HCT116 (cell line): ENCODE measurements at regions not wholly inside any gene's neighbourhood (a gene's known extent, or its start where the extent isn't known, plus 50 kb on each side); places are given as distances from the start of the nearest gene placed in this dataset.

Experiments used
- ATAC-seq: fragments of 200-7000 bp; cut with Tn5 transposase; 2 replicates; pipeline ENCODE4 v1.9.1; 2020; ENCODE audit warnings: mild to moderate bottlenecking, moderate library complexity
- BruUV-seq: library from RNA; stranded (reverse); fragments of 400-500 nt; replicated peaks from 2 replicates; lab custom pipeline; 2021; lab: Mats Ljungman, UMichigan
- CTCF ChIA-PET: fragments of 300-600 bp; sonication (Branson Sonifier 250); formaldehyde crosslinking; loops from one replicate; lab custom pipeline; 2021; ENCODE audit warnings: antibody characterized with exemption; lab: Charles Lee
- POLR2A ChIA-PET: fragments of 300-600, 350-600 bp; sonication (Branson Sonifier 250); formaldehyde crosslinking; loops from one replicate; lab custom pipeline; 2021; ENCODE audit warnings: antibody characterized with exemption; lab: Charles Lee
- RAD21 ChIA-PET, 2 experiments: fragments of 300-600 bp; sonication (Branson Sonifier 250); formaldehyde crosslinking; loops; one replicate each; lab custom pipeline; 2023; ENCODE audit warnings: low total read pairs in 2 of 2; ENCODE audit not compliant: uncharacterized antibody in 2 of 2, unreplicated experiment in 2 of 2, low non-redundant PET in 1 of 2; lab: Charles Lee
- DNase-seq: peaks from one replicate; pipeline ENCODE4 v3.0.0-alpha.2; 2010; ENCODE audit warnings: low read depth, low spot score
- H2AFZ ChIP-seq: fragments of 200-600 bp; shearing (Covaris generic), sonication (generic); 2 replicates; pipeline ENCODE4 v1.6.1; 2017; ENCODE audit warnings: low read depth, mixed run types, mixed read lengths, antibody characterized with exemption, low read length; ENCODE audit not compliant: poor library complexity, severe bottlenecking
- H3K27ac ChIP-seq: 2 replicates; pipeline ENCODE4 v1.5.1; 2012; ENCODE audit warnings: low read depth, low read length
- H3K27me3 ChIP-seq: fragments of 200-600 bp; sonication (generic); 2 replicates; pipeline ENCODE4 v1.6.1; 2016; ENCODE audit warnings: mixed run types, low read length, mixed read lengths; ENCODE audit not compliant: insufficient read depth
- H3K36me3 ChIP-seq, 2 experiments: fragments of 200-500 bp in 1 of 2; fragments of 200-600 bp in 1 of 2; sonication (Bioruptor generic) in 1 of 2; sonication (generic) in 1 of 2; 2 replicates each; pipeline versions ENCODE4 v1.5.1 to v1.6.1; 2014 to 2016; ENCODE audit warnings: low read length in 2 of 2, inconsistent platforms in 1 of 2, mixed read lengths in 1 of 2, mixed run types in 1 of 2; ENCODE audit not compliant: insufficient read depth in 2 of 2, control insufficient read depth in 1 of 2
- H3K4me1 ChIP-seq, 2 experiments: fragments of 200-600 bp in 1 of 2; sonication (generic) in 1 of 2; 2 replicates each; pipeline versions ENCODE4 v1.5.1 to v1.6.1; 2012 to 2017; ENCODE audit warnings: low read length in 2 of 2, inconsistent platforms in 1 of 2, mild to moderate bottlenecking in 1 of 2, mixed read lengths in 1 of 2, mixed run types in 1 of 2, moderate library complexity in 1 of 2; ENCODE audit not compliant: insufficient read depth in 2 of 2, control insufficient read depth in 1 of 2
- H3K4me2 ChIP-seq: fragments of 200-600 bp; sonication (generic); 2 replicates; pipeline ENCODE4 v1.6.1; 2017; ENCODE audit warnings: mixed run types, low read length, mixed read lengths
- H3K4me3 ChIP-seq, 2 experiments: fragments of 200-600 bp in 1 of 2; sonication (generic) in 1 of 2; replicated peaks in 1 of 2; 2 replicates each; pipeline ENCODE4 v1.5.1; 2011 to 2016; ENCODE audit warnings: low read length in 2 of 2, control low read depth in 1 of 2, low read depth in 1 of 2, mild to moderate bottlenecking in 1 of 2, mixed read lengths in 1 of 2, mixed run types in 1 of 2
- H3K79me2 ChIP-seq: fragments of 200-600 bp; sonication (generic); 2 replicates; pipeline ENCODE4 v1.6.1; 2017; ENCODE audit warnings: mild to moderate bottlenecking, mixed run types, low read length, moderate library complexity, mixed read lengths; ENCODE audit not compliant: insufficient read depth
- H3K9ac ChIP-seq: fragments of 200-600 bp; sonication (generic); 2 replicates; pipeline ENCODE4 v1.6.1; 2016; ENCODE audit warnings: low read length, mixed read lengths
- H3K9me2 ChIP-seq: fragments of 200-600 bp; sonication (generic), shearing (Covaris generic); 2 replicates; pipeline ENCODE4 v1.6.1; 2017; ENCODE audit warnings: mixed run types, mild to moderate bottlenecking, moderate library complexity; ENCODE audit not compliant: insufficient read depth
- H3K9me3 ChIP-seq, 2 experiments: fragments of 200-500 bp in 1 of 2; fragments of 200-600 bp in 1 of 2; sonication (Bioruptor generic) in 1 of 2; sonication (generic) in 1 of 2; 2 replicates each; pipeline ENCODE4 v1.6.1; 2014 to 2017; ENCODE audit warnings: low read length in 2 of 2, mixed read lengths in 2 of 2, inconsistent platforms in 1 of 2, low read depth in 1 of 2, mild to moderate bottlenecking in 1 of 2, mixed run types in 1 of 2, moderate library complexity in 1 of 2; ENCODE audit not compliant: control insufficient read depth in 1 of 2, insufficient read depth in 1 of 2
- H4K20me1 ChIP-seq: fragments of 200-600 bp; sonication (generic), shearing (Covaris generic); 2 replicates; pipeline ENCODE4 v1.6.1; 2017; ENCODE audit warnings: mixed run types, mild to moderate bottlenecking, moderate library complexity; ENCODE audit not compliant: insufficient read depth
- CEBPB ChIP-seq: IDR thresholded peaks from 2 replicates; pipeline ENCODE4 v1.6.1; 2012; ENCODE audit warnings: low read depth
- EGR1 ChIP-seq: IDR thresholded peaks from 2 replicates; pipeline ENCODE4 v1.6.1; 2012; ENCODE audit warnings: low read depth
- EZH2phosphoT487 ChIP-seq: fragments of 200-600 bp; IDR thresholded peaks from 2 replicates; pipeline ENCODE4 v1.6.1; 2018; ENCODE audit warnings: antibody characterized with exemption, borderline replicate concordance
- FOSL1 ChIP-seq: IDR thresholded peaks from 2 replicates; pipeline ENCODE4 v1.6.1; 2012; ENCODE audit warnings: low read depth
- JUND ChIP-seq: IDR thresholded peaks from 2 replicates; pipeline ENCODE4 v1.6.1; 2012
- POLR2AphosphoS5 ChIP-seq: IDR thresholded peaks from 2 replicates; pipeline ENCODE4 v1.6.1; 2011; ENCODE audit warnings: mild to moderate bottlenecking, low read depth, low read length, moderate library complexity
- RAD21 ChIP-seq: IDR thresholded peaks from 2 replicates; pipeline ENCODE4 v1.6.1; 2012; ENCODE audit warnings: low read depth, mild to moderate bottlenecking
- SIN3A ChIP-seq: IDR thresholded peaks from 2 replicates; pipeline ENCODE4 v1.6.1; 2012; ENCODE audit warnings: low read depth
- SP1 ChIP-seq: IDR thresholded peaks from 2 replicates; pipeline ENCODE4 v1.6.1; 2012; ENCODE audit warnings: low read depth
- SRF ChIP-seq: IDR thresholded peaks from 2 replicates; pipeline ENCODE4 v1.6.1; 2012; ENCODE audit warnings: low read depth
- TCF7L2 ChIP-seq: IDR thresholded peaks from 2 replicates; pipeline ENCODE4 v1.7.0; 2011; ENCODE audit warnings: borderline replicate concordance, inconsistent platforms; ENCODE audit not compliant: insufficient read depth, insufficient read length; ENCODE audit errors: extremely low read depth
- ZFX ChIP-seq: fragments of 450-650 bp; IDR thresholded peaks from 2 replicates; pipeline ENCODE4 v1.6.1; 2017
- intact Hi-C: fragments of 100-400 bp; cut with micrococcal nuclease; formaldehyde crosslinking; loops from 2 replicates; pipeline ENCODE4 v1.10.0; 2022
- TF ChIP-seq, protein P1 (sequence below): IDR thresholded peaks from 2 replicates; pipeline ENCODE4 v1.6.1; 2012
- TF ChIP-seq, protein P2 (sequence below), 3 experiments: fragments of 200-600 bp in 1 of 3; sonication (generic) in 1 of 3; IDR thresholded peaks in 2 of 3; conservative IDR thresholded peaks in 1 of 3; 2 replicates each; pipeline ENCODE4 v1.5.1; 2012 to 2017; ENCODE audit warnings: low read depth in 2 of 3, low read length in 2 of 3, antibody characterized with exemption in 1 of 3, borderline replicate concordance in 1 of 3, control low read depth in 1 of 3, mild to moderate bottlenecking in 1 of 3, mixed read lengths in 1 of 3, mixed run types in 1 of 3, moderate library complexity in 1 of 3; ENCODE audit not compliant: insufficient read depth in 1 of 3
- TF ChIP-seq, protein P3 (sequence below): IDR thresholded peaks from 2 replicates; pipeline ENCODE4 v1.6.1; 2012; ENCODE audit warnings: low read depth
- TF ChIP-seq, protein P4 (sequence below): IDR thresholded peaks from 2 replicates; pipeline ENCODE4 v1.6.1; 2011; ENCODE audit warnings: mild to moderate bottlenecking, low read length, moderate library complexity; ENCODE audit not compliant: insufficient replicate concordance; ENCODE audit errors: extremely low read depth
- TF ChIP-seq, protein P5 (sequence below): IDR thresholded peaks from 2 replicates; pipeline ENCODE4 v1.6.1; 2012

DNA sequence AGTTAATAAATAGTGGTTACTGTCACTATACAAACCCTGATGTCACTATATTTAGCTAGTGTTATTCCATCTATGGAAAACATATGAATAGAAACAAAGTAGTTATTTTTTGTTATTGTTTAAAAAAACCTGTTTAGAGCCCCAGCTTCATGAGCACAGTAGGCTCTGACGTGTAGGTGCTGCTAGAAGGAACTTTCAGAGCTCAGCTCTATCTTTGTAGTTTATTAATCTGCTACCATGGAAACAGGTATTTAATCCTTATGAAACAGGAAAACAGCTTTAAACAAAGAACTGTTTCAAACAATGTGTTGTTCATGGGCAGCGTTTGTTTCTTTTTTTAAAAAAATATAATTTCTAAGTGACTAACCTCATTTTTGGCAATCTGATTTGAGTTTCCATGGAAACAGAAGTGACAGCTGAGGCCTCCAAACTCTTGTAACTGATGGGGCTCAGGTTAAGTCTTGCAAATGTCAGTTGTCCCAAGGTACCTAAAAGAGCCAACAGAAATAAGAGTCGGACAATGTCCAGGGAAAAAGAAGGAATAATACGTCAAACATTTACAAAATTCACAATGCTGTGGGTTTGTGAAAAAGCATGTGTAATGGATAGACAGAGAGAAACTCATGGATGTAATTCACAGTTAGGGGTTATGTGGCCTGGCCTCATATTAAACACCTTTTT lies 162.0 kb upstream of the C21orf91 start:
- H3K4me1 ChIP-seq = no peaks in the 10 kb centered on the region
- no peaks in the 10 kb centered on the region for H3K9me2 ChIP-seq
- no peaks in the 10 kb centered on the region for H3K36me3 ChIP-seq
- H3K27ac ChIP-seq = no peak overlapping the region
- H3K79me2 ChIP-seq = no peaks in the 10 kb centered on the region
- H2AFZ ChIP-seq = no peak overlapping the region
- DNase-seq = no peak
- no peak for ATAC-seq
- H3K9ac ChIP-seq = no peak overlapping the region
- RAD21 ChIA-PET = no interaction called here
- intact Hi-C loops = no loop called here
- POLR2A ChIA-PET = no interaction called here
- TF ChIP-seq POLR2AphosphoS5 = no peak
- no peak for TF ChIP-seq EGR1
- TF ChIP-seq TCF7L2 = no peak
- TF ChIP-seq, protein P1, sequence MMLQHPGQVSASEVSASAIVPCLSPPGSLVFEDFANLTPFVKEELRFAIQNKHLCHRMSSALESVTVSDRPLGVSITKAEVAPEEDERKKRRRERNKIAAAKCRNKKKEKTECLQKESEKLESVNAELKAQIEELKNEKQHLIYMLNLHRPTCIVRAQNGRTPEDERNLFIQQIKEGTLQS = no peak
- TF ChIP-seq, protein P2, sequence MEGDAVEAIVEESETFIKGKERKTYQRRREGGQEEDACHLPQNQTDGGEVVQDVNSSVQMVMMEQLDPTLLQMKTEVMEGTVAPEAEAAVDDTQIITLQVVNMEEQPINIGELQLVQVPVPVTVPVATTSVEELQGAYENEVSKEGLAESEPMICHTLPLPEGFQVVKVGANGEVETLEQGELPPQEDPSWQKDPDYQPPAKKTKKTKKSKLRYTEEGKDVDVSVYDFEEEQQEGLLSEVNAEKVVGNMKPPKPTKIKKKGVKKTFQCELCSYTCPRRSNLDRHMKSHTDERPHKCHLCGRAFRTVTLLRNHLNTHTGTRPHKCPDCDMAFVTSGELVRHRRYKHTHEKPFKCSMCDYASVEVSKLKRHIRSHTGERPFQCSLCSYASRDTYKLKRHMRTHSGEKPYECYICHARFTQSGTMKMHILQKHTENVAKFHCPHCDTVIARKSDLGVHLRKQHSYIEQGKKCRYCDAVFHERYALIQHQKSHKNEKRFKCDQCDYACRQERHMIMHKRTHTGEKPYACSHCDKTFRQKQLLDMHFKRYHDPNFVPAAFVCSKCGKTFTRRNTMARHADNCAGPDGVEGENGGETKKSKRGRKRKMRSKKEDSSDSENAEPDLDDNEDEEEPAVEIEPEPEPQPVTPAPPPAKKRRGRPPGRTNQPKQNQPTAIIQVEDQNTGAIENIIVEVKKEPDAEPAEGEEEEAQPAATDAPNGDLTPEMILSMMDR (IDR thresholded peaks at IDR 0.05 in 2 of 3, conservative IDR thresholded peaks at IDR 0.05 in 1 of 3; ENCODE audit: borderline replicate concordance in 1 of 3, insufficient read depth in 1 of 3, low read depth in 2 of 3, low read length in 2 of 3) = no peak
- no peak for TF ChIP-seq ZFX
- no peak for TF ChIP-seq JUND
- no peak for TF ChIP-seq SP1
- TF ChIP-seq, protein P3, sequence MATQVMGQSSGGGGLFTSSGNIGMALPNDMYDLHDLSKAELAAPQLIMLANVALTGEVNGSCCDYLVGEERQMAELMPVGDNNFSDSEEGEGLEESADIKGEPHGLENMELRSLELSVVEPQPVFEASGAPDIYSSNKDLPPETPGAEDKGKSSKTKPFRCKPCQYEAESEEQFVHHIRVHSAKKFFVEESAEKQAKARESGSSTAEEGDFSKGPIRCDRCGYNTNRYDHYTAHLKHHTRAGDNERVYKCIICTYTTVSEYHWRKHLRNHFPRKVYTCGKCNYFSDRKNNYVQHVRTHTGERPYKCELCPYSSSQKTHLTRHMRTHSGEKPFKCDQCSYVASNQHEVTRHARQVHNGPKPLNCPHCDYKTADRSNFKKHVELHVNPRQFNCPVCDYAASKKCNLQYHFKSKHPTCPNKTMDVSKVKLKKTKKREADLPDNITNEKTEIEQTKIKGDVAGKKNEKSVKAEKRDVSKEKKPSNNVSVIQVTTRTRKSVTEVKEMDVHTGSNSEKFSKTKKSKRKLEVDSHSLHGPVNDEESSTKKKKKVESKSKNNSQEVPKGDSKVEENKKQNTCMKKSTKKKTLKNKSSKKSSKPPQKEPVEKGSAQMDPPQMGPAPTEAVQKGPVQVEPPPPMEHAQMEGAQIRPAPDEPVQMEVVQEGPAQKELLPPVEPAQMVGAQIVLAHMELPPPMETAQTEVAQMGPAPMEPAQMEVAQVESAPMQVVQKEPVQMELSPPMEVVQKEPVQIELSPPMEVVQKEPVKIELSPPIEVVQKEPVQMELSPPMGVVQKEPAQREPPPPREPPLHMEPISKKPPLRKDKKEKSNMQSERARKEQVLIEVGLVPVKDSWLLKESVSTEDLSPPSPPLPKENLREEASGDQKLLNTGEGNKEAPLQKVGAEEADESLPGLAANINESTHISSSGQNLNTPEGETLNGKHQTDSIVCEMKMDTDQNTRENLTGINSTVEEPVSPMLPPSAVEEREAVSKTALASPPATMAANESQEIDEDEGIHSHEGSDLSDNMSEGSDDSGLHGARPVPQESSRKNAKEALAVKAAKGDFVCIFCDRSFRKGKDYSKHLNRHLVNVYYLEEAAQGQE = no peak
- no peak for TF ChIP-seq SRF
- TF ChIP-seq, protein P4, sequence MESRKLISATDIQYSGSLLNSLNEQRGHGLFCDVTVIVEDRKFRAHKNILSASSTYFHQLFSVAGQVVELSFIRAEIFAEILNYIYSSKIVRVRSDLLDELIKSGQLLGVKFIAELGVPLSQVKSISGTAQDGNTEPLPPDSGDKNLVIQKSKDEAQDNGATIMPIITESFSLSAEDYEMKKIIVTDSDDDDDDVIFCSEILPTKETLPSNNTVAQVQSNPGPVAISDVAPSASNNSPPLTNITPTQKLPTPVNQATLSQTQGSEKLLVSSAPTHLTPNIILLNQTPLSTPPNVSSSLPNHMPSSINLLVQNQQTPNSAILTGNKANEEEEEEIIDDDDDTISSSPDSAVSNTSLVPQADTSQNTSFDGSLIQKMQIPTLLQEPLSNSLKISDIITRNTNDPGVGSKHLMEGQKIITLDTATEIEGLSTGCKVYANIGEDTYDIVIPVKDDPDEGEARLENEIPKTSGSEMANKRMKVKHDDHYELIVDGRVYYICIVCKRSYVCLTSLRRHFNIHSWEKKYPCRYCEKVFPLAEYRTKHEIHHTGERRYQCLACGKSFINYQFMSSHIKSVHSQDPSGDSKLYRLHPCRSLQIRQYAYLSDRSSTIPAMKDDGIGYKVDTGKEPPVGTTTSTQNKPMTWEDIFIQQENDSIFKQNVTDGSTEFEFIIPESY = no peak
- TF ChIP-seq, protein P5, sequence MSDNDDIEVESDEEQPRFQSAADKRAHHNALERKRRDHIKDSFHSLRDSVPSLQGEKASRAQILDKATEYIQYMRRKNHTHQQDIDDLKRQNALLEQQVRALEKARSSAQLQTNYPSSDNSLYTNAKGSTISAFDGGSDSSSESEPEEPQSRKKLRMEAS = no peak
- no peak for TF ChIP-seq EZH2phosphoT487
- no peak for TF ChIP-seq FOSL1
- TF ChIP-seq CEBPB = no peak
- no peak for TF ChIP-seq SIN3A
- no peak for TF ChIP-seq RAD21
- no peaks in the 10 kb centered on the region for H4K20me1 ChIP-seq
- H3K27me3 ChIP-seq = no peaks in the 10 kb centered on the region
- no peak overlapping the region for H3K4me3 ChIP-seq
- H3K4me2 ChIP-seq = no peak overlapping the region
- peaks cover 0 to 20% of the 10 kb centered on the region in 2 experiments; a peak in 1 of 4 replicates for H3K9me3 ChIP-seq
- no TSS peak for BruUV-seq
- CTCF ChIA-PET = no interaction called here
